T-helper 22 cell (primary cell): ENCODE measurements at regions not wholly inside any gene's neighbourhood (a gene's known extent, or its start where the extent isn't known, plus 50 kb on each side); places are given as distances from the start of the nearest gene placed in this dataset.
"Not testable (repeated sequence)": the region's sequence is repeated elsewhere in the genome, so short reads cannot be mapped to it uniquely, and the experiment has no call there.

Source experiments
- DNase-seq: peaks from one replicate; pipeline ENCODE4 v3.0.0-alpha.2; 2020; ENCODE audit warnings: low read depth

DNA sequence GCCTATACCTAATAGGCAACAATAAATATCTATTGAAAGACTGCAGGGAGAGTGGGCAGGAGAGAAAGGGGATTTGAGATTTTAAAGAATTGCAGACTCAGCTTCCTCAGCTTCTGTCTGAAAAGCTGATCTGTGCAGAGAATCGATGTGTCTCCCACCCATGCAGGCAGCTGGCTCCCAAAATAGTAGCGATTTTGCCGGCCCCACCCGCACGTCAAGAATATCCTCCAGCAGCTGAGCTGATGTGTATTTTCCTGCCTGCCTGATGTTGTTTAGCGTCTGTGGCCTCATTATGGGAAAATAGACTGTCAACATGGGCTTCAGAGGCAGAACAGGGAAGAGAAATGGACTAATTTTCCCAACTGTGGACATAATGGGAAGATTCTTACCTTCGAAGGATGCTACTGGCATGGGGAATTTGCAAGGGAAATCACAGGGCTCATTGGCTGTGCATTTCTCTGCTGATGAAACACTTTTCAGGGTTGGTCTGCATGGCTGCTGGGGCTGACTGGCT is 699.8 kb downstream of the PTPRU start:
- DNase-seq, result no peak

GRCh38 chr1:29934255-29934772 is 698.0 kb downstream of the PTPRU start:
- DNase-seq, result no peak

- no peak for DNase-seq
Measured at GRCh38 chr1:29933067-29933466, 696.7 kb downstream of the PTPRU start.

DNA sequence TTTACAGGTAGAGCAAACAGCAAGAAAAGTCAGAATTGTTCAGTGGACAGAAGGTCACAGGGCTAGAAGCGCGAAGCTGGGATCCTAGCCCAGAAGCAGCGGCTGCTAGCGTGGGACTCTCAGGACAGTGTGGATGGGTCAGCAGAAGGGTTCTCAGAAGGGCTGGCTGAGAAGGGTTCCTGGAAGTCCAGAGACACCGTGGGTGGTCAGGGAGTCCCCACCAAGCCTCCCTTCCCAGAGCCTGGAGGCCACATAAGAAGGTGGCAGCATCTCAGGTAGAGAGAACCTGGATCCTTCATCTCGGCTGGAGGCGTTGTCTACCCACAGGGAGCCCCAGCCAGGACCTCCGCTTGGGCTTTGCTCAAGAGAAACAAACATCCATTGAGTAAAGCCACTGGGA is 696.3 kb downstream of the PTPRU start:
- DNase-seq, result no peak

DNA sequence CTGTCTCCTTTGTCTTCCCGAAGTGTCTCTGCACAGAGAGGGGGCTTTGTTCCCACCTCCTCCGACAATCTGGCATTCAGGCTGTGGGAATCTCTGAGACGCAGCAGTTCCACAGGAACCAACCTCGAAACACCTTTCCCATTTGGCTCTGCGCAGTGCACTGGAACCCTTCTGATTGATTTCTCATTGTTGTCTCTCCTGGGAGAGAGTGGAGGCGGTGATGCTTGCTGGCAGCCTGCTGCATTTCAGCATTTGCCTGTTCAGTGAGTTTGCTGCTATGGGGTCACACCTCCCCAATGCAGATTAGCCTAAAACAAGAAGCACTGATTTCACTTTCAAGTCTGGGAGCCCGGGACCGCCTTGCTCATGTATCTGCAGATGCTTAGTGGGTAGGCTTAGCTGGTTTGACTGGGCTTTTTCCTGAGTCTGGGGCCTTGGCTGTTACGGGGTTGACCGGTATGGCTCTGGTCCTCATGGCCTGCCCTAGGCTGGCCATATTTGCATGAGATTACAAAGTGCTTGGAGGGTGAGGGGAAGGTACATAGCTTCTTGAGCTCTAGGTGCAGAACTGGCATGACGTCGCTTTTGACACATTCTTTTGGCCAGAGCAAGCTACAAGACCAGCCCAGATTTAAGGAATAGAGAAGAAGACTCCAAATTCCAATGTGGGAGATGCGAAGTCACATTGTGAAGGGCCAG is 695.3 kb downstream of the PTPRU start:
- DNase-seq, result no peak

- no peak for DNase-seq
Measured at GRCh38 chr1:29925058-29925457, 688.7 kb downstream of the PTPRU start.

- no peak for DNase-seq
Measured at GRCh38 chr1:29924017-29924431, 687.7 kb downstream of the PTPRU start.

DNA sequence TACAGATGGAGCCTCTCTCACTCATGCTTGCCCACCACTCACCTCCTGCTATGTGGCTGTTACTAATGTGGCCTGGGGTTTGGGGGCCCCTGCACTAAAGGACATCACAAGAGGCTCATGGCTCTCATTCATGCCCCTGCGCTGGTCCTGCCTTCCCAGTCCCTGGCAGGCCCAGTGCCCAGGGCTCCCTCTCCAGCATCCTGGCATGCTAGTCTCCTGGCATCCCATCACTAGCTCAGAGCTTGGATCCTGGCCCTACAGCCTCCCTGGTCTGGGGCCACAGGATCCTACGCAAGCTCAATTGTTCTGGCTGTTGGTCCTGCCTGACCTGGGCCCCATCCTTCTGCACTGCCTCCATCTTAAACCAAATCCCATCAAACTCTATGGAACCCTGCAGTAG is 685.4 kb downstream of the PTPRU start:
- DNase-seq, result no peak

DNA sequence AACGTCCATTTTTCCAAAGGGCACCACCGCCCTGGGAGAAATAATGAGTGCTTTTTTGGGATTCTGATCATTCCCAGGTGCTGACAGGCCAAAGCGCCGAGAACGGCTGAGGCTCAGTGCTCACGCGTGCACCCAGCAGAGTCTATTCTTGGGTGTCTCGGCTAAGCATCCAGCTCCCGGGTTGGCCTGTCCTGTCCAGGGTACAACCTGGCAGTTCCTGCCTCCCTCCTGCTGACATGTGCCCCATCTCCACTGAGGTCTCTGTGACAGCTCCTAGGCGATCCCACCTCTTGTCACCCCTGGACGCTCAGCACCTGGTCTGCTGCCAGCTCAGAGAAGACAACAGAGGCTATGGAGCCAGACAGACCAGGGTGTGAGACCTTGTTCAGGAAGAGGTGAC is 684.5 kb downstream of the PTPRU start:
- no peak for DNase-seq

DNA sequence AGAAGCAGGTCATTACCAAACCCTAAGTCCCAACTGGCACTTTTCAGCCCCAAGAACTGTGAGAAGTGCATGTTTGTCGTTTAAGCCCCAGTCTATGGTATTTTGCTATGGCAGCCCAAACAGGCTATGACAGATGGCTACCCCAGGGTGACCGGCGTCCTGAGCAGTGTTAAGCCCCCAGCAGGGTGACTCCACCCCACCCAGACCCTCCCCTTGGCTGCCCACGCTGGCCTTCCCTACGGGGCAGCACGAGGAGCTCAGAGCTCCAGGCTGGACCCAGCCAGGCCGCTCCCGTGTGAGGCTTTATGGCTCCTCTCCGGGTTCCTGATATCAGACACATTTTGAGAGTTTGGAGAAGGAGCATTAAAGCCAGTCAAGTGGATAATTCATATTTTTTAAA is 684.0 kb downstream of the PTPRU start:
- no peak for DNase-seq

- not testable (repeated sequence) for DNase-seq
Measured at GRCh38 chr1:29919041-29919440, 682.7 kb downstream of the PTPRU start.

- DNase-seq, result no peak
Measured at GRCh38 chr1:29916656-29917369, 680.5 kb downstream of the PTPRU start.

GRCh38 chr1:29914936-29915335 is 678.6 kb downstream of the PTPRU start:
- no peak for DNase-seq

- DNase-seq, result no peak
Measured at GRCh38 chr1:29912425-29912824, 676.1 kb downstream of the PTPRU start.

DNA sequence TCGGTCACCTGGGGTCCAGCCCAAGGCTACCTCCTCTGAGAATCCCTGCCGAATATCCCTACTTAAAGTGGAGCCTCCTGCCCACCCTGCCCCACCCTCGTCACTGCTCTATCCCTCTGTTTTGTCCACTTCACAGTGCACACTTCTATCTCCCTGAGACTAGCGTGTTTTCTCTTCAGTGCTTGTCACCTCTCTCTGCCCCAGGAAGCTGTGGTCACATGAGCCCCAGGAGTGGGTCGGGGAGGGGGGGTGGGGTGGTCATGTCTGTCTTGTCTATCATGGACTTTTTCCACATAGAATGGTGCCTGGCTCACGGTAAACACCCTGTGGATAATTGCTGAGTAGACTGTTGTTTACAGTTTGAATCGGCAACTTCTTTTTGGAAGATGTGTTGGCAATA is 673.6 kb downstream of the PTPRU start:
- no peak for DNase-seq

DNA sequence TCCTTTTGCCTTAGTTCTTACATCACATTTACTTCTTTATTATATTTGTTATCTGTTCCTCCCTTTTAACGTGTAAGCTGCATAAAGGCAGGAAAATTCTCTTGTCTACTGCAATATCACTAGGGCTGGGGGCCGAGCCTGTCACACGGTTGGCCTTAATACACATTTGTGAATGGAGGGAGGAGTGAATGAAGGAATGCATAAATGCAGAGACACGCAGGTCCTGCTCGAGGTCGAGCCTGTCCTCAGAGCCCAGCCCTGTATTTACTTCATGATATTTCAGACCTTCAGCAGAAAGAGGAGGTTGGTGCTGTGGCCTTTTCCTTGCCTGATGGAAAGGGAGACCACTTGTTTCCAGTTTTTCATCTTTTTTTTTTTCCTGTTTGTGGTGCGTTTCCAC is 671.3 kb downstream of the PTPRU start:
- DNase-seq, result no peak

GRCh38 chr1:29906927-29907326 is 670.6 kb downstream of the PTPRU start:
- DNase-seq, result no peak

DNA sequence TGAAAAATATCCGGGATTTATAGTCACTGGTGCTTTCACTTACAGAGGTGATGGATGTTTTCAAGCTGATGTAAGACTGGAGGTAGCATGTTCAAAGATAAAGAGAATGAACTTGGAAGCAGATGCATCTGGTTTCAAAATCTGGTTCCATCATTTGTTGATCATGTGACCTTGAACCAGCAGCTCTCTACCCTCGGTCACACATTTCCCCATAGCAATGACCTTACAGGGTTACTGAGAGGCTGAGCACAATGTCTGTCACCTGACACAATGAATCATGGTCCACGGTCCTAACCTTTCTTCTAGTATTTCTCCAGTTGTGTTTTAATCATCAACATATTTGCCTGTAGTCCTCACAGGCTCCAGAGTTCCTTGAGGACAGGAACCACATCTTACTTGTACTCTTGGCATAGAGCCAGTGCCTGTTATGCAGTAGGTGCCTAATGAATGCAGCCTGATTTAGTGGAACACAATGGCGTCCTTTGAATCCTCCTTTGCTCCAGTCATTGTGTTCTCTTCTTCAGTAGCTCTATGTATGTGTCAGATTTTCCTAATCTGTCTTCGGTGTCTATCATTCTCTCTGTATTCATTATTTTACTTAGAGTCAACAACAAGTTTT is 667.3 kb downstream of the PTPRU start:
- no peak for DNase-seq

- no peak for DNase-seq
Measured at GRCh38 chr1:29901624-29902325, 665.5 kb downstream of the PTPRU start.

- DNase-seq, result no peak
Measured at GRCh38 chr1:29900712-29901111, 664.4 kb downstream of the PTPRU start.

GRCh38 chr1:29900104-29900679 is 663.9 kb downstream of the PTPRU start:
- no peak for DNase-seq
